PFSK-1 (cell line): ENCODE measurements at regions not wholly inside any gene's neighbourhood (a gene's known extent, or its start where the extent isn't known, plus 50 kb on each side); places are given as distances from the start of the nearest gene placed in this dataset.

ENCODE experiments used
- FOXP2 ChIP-seq: optimal IDR thresholded peaks from 2 replicates; pipeline ENCODE3; 2011; ENCODE audit warnings: borderline replicate concordance, control low read depth, inconsistent platforms; ENCODE audit not compliant: insufficient read depth; ENCODE audit errors: extremely low read length, extremely low read depth
- POLR2AphosphoS5 ChIP-seq: IDR thresholded peaks from 2 replicates; pipeline ENCODE4 v1.6.1; 2012; ENCODE audit warnings: low read depth, mild to moderate bottlenecking, control low read depth, low read length, moderate library complexity
- SIN3A ChIP-seq: IDR thresholded peaks from 2 replicates; pipeline ENCODE4 v1.6.1; 2012; ENCODE audit warnings: mild to moderate bottlenecking, low read length, moderate library complexity, borderline replicate concordance; ENCODE audit not compliant: insufficient read depth
- TAF1 ChIP-seq: IDR thresholded peaks from 2 replicates; pipeline ENCODE4 v1.6.1; 2012; ENCODE audit warnings: low read length, control low read depth, borderline replicate concordance; ENCODE audit not compliant: insufficient read depth
- TF ChIP-seq, protein P1 (sequence below), 2 experiments: IDR thresholded peaks; 2 replicates each; pipeline versions ENCODE4 v1.6.1 to v1.8.0; 2011 to 2012; ENCODE audit warnings: low read depth in 2 of 2, low read length in 2 of 2, control low read depth in 1 of 2, inconsistent platforms in 1 of 2, mild to moderate bottlenecking in 1 of 2, moderate library complexity in 1 of 2; ENCODE audit not compliant: insufficient read depth in 1 of 2

DNA sequence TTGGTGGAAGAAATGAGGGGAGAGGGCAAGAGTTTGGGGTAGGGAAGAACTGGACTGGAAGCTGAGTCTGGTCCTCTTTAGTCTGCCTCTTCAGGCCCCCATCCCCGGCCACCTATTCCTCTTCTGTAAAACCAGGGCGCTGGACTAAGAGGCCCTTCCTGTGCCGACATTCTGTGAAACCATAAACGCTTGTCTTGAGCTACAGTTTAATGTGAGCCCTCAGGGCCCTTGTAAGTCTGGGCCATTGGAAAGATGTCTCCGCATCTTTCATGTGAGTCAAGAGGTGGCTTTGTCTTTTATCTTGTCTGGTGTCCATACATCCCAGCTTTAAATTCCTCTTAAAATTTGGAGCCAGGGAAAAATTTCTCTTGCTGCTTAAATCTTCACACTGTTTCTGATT, 90.6 kb downstream of the PLCE1 start:
- no peak for TF ChIP-seq FOXP2
- TF ChIP-seq, protein P1, sequence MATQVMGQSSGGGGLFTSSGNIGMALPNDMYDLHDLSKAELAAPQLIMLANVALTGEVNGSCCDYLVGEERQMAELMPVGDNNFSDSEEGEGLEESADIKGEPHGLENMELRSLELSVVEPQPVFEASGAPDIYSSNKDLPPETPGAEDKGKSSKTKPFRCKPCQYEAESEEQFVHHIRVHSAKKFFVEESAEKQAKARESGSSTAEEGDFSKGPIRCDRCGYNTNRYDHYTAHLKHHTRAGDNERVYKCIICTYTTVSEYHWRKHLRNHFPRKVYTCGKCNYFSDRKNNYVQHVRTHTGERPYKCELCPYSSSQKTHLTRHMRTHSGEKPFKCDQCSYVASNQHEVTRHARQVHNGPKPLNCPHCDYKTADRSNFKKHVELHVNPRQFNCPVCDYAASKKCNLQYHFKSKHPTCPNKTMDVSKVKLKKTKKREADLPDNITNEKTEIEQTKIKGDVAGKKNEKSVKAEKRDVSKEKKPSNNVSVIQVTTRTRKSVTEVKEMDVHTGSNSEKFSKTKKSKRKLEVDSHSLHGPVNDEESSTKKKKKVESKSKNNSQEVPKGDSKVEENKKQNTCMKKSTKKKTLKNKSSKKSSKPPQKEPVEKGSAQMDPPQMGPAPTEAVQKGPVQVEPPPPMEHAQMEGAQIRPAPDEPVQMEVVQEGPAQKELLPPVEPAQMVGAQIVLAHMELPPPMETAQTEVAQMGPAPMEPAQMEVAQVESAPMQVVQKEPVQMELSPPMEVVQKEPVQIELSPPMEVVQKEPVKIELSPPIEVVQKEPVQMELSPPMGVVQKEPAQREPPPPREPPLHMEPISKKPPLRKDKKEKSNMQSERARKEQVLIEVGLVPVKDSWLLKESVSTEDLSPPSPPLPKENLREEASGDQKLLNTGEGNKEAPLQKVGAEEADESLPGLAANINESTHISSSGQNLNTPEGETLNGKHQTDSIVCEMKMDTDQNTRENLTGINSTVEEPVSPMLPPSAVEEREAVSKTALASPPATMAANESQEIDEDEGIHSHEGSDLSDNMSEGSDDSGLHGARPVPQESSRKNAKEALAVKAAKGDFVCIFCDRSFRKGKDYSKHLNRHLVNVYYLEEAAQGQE (IDR thresholded peaks at IDR 0.05; ENCODE audit: insufficient read depth in 1 of 2, low read depth in 2 of 2, low read length in 2 of 2) = no peak
- no peak for TF ChIP-seq SIN3A
- no peak for TF ChIP-seq POLR2AphosphoS5
- TF ChIP-seq TAF1 = no peak

- TF ChIP-seq TAF1 (no peak), SIN3A (no peak), FOXP2 (no peak), POLR2AphosphoS5 (no peak)
These were observed 91.6 kb downstream of the PLCE1 start for GRCh38 chr10:94085288-94085687.

GRCh38 chr10:94085766-94086437, 92.2 kb downstream of the PLCE1 start:
- no peak for TF ChIP-seq TAF1
- TF ChIP-seq, protein P1 (IDR thresholded peaks at IDR 0.05; ENCODE audit: insufficient read depth in 1 of 2, low read depth in 2 of 2, low read length in 2 of 2) = no peak
- TF ChIP-seq SIN3A = no peak
- TF ChIP-seq FOXP2 = no peak
- no peak for TF ChIP-seq POLR2AphosphoS5

DNA sequence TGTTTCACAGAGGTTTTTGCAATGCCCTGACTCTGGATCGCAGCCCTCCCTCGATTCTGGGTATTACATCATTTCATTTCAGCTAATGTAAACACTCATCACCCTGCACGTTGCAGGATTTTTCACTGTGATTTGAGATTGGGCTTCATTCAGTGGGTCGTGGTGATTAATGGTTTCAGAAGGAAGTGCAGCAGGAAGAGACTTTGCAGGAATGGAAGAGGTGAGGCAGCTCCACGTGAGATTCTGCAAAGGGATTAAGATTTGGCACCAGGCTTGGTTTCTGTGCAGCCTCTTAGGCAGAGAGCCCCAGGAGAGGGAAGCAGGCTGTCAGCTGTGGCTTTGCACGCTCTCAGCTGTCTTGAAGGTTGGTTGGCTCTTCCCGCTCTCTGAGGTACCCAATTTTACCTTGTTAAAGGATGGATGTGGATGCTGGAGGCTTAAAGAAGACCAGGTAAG, 95.2 kb downstream of the PLCE1 start:
- TF ChIP-seq TAF1 = no peak
- TF ChIP-seq, protein P1 (IDR thresholded peaks at IDR 0.05; ENCODE audit: insufficient read depth in 1 of 2, low read depth in 2 of 2, low read length in 2 of 2) = no peak
- TF ChIP-seq SIN3A = no peak
- TF ChIP-seq FOXP2 = no peak
- TF ChIP-seq POLR2AphosphoS5 = no peak

DNA sequence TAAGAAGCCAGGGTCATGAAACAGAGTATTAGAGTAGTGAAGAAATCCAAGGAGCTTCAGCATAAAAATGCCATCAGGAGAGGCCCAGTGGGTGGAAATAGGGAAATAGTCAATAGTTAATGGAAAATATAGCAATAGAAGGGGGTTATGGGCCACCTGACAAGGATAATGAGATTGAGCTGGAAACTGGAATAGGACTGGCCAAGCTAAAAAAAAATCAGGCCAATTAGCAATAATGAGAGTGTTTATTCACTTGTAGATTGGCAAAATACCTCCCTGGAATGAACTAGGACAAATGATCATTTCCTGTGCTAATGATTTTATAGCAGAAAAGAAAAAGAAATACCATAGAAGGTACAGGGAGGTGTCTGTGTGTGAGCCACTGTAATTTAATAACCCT, 97.9 kb downstream of the PLCE1 start:
- TF ChIP-seq SIN3A (no peak), POLR2AphosphoS5 (no peak), FOXP2 (no peak)
- TF ChIP-seq, protein P1 (IDR thresholded peaks at IDR 0.05; ENCODE audit: insufficient read depth in 1 of 2, low read depth in 2 of 2, low read length in 2 of 2) = no peak
